H1 (cell line): ENCODE measurements at regions not wholly inside any gene's neighbourhood (a gene's known extent, or its start where the extent isn't known, plus 50 kb on each side); places are given as distances from the start of the nearest gene placed in this dataset.

ENCODE experiments used
- CTCF ChIA-PET: fragments of 300-600 bp; sonication (Branson Sonifier 250); formaldehyde crosslinking; loops from one replicate; lab custom pipeline; 2021; ENCODE audit not compliant: partially characterized antibody; lab: Charles Lee
- POLR2A ChIA-PET: fragments of 300-600 bp; sonication (Branson Sonifier 250); formaldehyde crosslinking; loops from one replicate; lab custom pipeline; 2021; ENCODE audit warnings: inconsistent platforms; ENCODE audit not compliant: partially characterized antibody; lab: Charles Lee
- DNase-seq, 2 experiments: peaks; one replicate each; pipeline versions ENCODE4 v3.0.0 to v3.0.0-alpha.2; 2010 to 2022; ENCODE audit warnings: low spot score in 2 of 2, low read depth in 1 of 2, mixed read lengths in 1 of 2
- FAIRE-seq: peaks from 2 replicates; lab custom pipeline; 2011; peaks lifted over from hg19 to GRCh38; lab: Jason Lieb, UNC
- H2AFZ ChIP-seq: 2 replicates; pipeline ENCODE4 v1.8.1; 2012; ENCODE audit warnings: low read length, inconsistent platforms
- H2AK5ac ChIP-seq: 2 replicates; pipeline ENCODE4 v1.6.1; 2013; ENCODE audit warnings: low read depth, low read length
- H2BK120ac ChIP-seq: replicated peaks from 2 replicates; pipeline ENCODE3; 2013; ENCODE audit warnings: low read depth, low read length, inconsistent platforms
- H2BK12ac ChIP-seq: 2 replicates; pipeline ENCODE4 v1.6.1; 2013; ENCODE audit warnings: low read depth, low read length
- H2BK15ac ChIP-seq: 2 replicates; pipeline ENCODE4 v1.6.1; 2013; ENCODE audit warnings: low read length
- H2BK20ac ChIP-seq: 2 replicates; pipeline ENCODE4 v1.6.1; 2013; ENCODE audit warnings: low read length
- H2BK5ac ChIP-seq: 2 replicates; pipeline ENCODE4 v1.6.1; 2013; ENCODE audit warnings: low read depth, low read length
- H3K14ac ChIP-seq: 2 replicates; pipeline ENCODE4 v1.6.1; 2013; ENCODE audit warnings: inconsistent platforms; ENCODE audit not compliant: insufficient read length
- H3K18ac ChIP-seq: 2 replicates; pipeline ENCODE4 v1.6.1; 2013; ENCODE audit warnings: low read length; ENCODE audit errors: extremely low read depth
- H3K23ac ChIP-seq: 2 replicates; pipeline ENCODE4 v1.6.1; 2013; ENCODE audit warnings: inconsistent platforms; ENCODE audit not compliant: insufficient read length
- H3K23me2 ChIP-seq: 2 replicates; pipeline ENCODE4 v1.6.1; 2013; ENCODE audit warnings: low read depth, low read length
- H3K27ac ChIP-seq: 2 replicates; pipeline ENCODE4 v1.6.1; 2011; ENCODE audit warnings: low read depth, low read length, inconsistent platforms
- H3K27me3 ChIP-seq, 4 experiments: replicated peaks in 1 of 4; 1 replicate in 1 of 4; 2 replicates in 3 of 4; pipeline versions ENCODE4 v1.6.1 to v1.8.1; 2011 to 2013; ENCODE audit warnings: low read length in 3 of 4, mild to moderate bottlenecking in 3 of 4, inconsistent platforms in 2 of 4, mixed read lengths in 2 of 4, moderate library complexity in 1 of 4; ENCODE audit not compliant: control insufficient read depth in 3 of 4, insufficient read depth in 3 of 4; ENCODE audit errors: extremely low read depth in 1 of 4
- H3K36me3 ChIP-seq, 4 experiments: 2 replicates each; pipeline versions ENCODE4 v1.6.1 to v1.8.1; 2011 to 2013; ENCODE audit warnings: mild to moderate bottlenecking in 4 of 4, low read length in 3 of 4, moderate library complexity in 2 of 4, control low read depth in 1 of 4, inconsistent platforms in 1 of 4; ENCODE audit not compliant: insufficient read depth in 4 of 4, control insufficient read depth in 2 of 4
- H3K4ac ChIP-seq: replicated peaks from 2 replicates; pipeline ENCODE3; 2013; ENCODE audit warnings: low read length, low read depth, mixed read lengths, inconsistent platforms; ENCODE audit not compliant: insufficient read length
- H3K4me1 ChIP-seq, 4 experiments: replicated peaks in 1 of 4; 1 replicate in 1 of 4; 2 replicates in 3 of 4; pipeline versions ENCODE4 v1.6.1 to v1.8.1; 2011 to 2013; ENCODE audit warnings: low read length in 3 of 4, inconsistent platforms in 2 of 4, mixed read lengths in 1 of 4; ENCODE audit not compliant: insufficient read depth in 4 of 4, control insufficient read depth in 3 of 4
- H3K4me2 ChIP-seq, 2 experiments: 2 replicates each; pipeline versions ENCODE4 v1.6.1 to v1.8.1; 2011 to 2013; ENCODE audit warnings: low read depth in 2 of 2, low read length in 2 of 2, control low read depth in 1 of 2, inconsistent platforms in 1 of 2, mild to moderate bottlenecking in 1 of 2; ENCODE audit not compliant: insufficient read depth in 1 of 2
- H3K4me3 ChIP-seq, 4 experiments: fragments of 200-600, 300-600 bp in 1 of 4; sonication (generic), shearing (Covaris generic), sonication (Bioruptor Twin) in 1 of 4; 2 replicates each; pipeline versions ENCODE4 v1.5.1 to v1.8.1; 2011 to 2016; ENCODE audit warnings: low read length in 4 of 4, low read depth in 3 of 4, control low read depth in 2 of 4, inconsistent platforms in 2 of 4, mild to moderate bottlenecking in 2 of 4, mixed read lengths in 1 of 4, moderate library complexity in 1 of 4; ENCODE audit not compliant: insufficient read depth in 2 of 4; ENCODE audit errors: extremely low read depth in 1 of 4
- H3K56ac ChIP-seq: replicated peaks from 2 replicates; pipeline ENCODE3; 2013; ENCODE audit warnings: low read depth, mild to moderate bottlenecking, mixed read lengths, low read length, inconsistent platforms; ENCODE audit not compliant: insufficient read length
- H3K79me1 ChIP-seq: 2 replicates; pipeline ENCODE4 v1.6.1; 2013; ENCODE audit warnings: low read depth, low read length, control low read depth
- H3K79me2 ChIP-seq, 2 experiments: 2 replicates each; pipeline versions ENCODE4 v1.6.1 to v1.8.1; 2012 to 2013; ENCODE audit warnings: low read length in 2 of 2, mild to moderate bottlenecking in 2 of 2, inconsistent platforms in 1 of 2; ENCODE audit not compliant: insufficient read depth in 2 of 2, control insufficient read depth in 1 of 2
- H3K9ac ChIP-seq, 4 experiments: replicated peaks in 1 of 4; 1 replicate in 1 of 4; 2 replicates in 3 of 4; pipeline versions ENCODE4 v1.6.1 to v1.8.1; 2011 to 2013; ENCODE audit warnings: low read depth in 3 of 4, low read length in 3 of 4, control low read depth in 2 of 4, mild to moderate bottlenecking in 2 of 4, moderate library complexity in 2 of 4, inconsistent platforms in 1 of 4; ENCODE audit errors: extremely low read depth in 1 of 4
- H3K9me3 ChIP-seq, 2 experiments: 2 replicates each; pipeline versions ENCODE4 v1.6.1 to v1.8.1; 2012 to 2013; ENCODE audit warnings: mild to moderate bottlenecking in 2 of 2, moderate library complexity in 2 of 2, control low read depth in 1 of 2, inconsistent platforms in 1 of 2, low read depth in 1 of 2, low read length in 1 of 2, mixed read lengths in 1 of 2; ENCODE audit not compliant: insufficient read depth in 2 of 2
- H4K20me1 ChIP-seq, 2 experiments: replicated peaks in 1 of 2; 2 replicates each; pipeline versions ENCODE3 to v1.8.1; 2011 to 2013; ENCODE audit warnings: inconsistent platforms in 2 of 2, low read length in 2 of 2, mild to moderate bottlenecking in 1 of 2; ENCODE audit not compliant: insufficient read depth in 2 of 2, control insufficient read depth in 1 of 2
- H4K5ac ChIP-seq: 2 replicates; pipeline ENCODE4 v1.6.1; 2013; ENCODE audit warnings: low read length, low read depth, mixed read lengths, inconsistent platforms; ENCODE audit not compliant: insufficient read length
- H4K8ac ChIP-seq: 2 replicates; pipeline ENCODE4 v1.8.0; 2013; ENCODE audit warnings: mild to moderate bottlenecking, moderate library complexity, low read length, inconsistent platforms; ENCODE audit not compliant: insufficient read depth; ENCODE audit errors: extremely low read depth
- H4K91ac ChIP-seq: replicated peaks from 2 replicates; pipeline ENCODE3; 2013; ENCODE audit warnings: low read length, mixed read lengths, inconsistent platforms; ENCODE audit not compliant: insufficient read length
- ASH2L ChIP-seq: fragments of 200-600, 300-600 bp; sonication (generic); IDR thresholded peaks from one replicate; pipeline ENCODE4 v1.7.1; 2017; ENCODE audit warnings: low read length
- BACH1 ChIP-seq: IDR thresholded peaks from 2 replicates; pipeline ENCODE4 v1.6.1; 2012; ENCODE audit warnings: low read length, improper control_type of control experiment
- CBX5 ChIP-seq: fragments of 300-800, 300-1000 bp; sonication (generic); IDR thresholded peaks from 2 replicates; pipeline ENCODE4 v1.7.1; 2016; ENCODE audit warnings: antibody characterized with exemption, low read length, low read depth
- CREB1 ChIP-seq: IDR thresholded peaks from 2 replicates; pipeline ENCODE4 v1.6.1; 2012; ENCODE audit warnings: inconsistent platforms
- CTBP2 ChIP-seq: IDR thresholded peaks from 2 replicates; pipeline ENCODE4 v1.7.0; 2011; ENCODE audit warnings: borderline replicate concordance, mild to moderate bottlenecking, moderate library complexity, mixed read lengths, low read length; ENCODE audit not compliant: insufficient read depth, insufficient read length
- EP300 ChIP-seq, 2 experiments: IDR thresholded peaks; 1 replicate in 1 of 2; 2 replicates in 1 of 2; pipeline ENCODE4 v1.6.1; 2011 to 2012; ENCODE audit warnings: low read depth in 2 of 2, low read length in 2 of 2, mild to moderate bottlenecking in 2 of 2, borderline replicate concordance in 1 of 2, inconsistent platforms in 1 of 2, moderate library complexity in 1 of 2
- POU5F1 ChIP-seq: IDR thresholded peaks from 2 replicates; pipeline ENCODE4 v1.6.1; 2011; ENCODE audit warnings: low read depth, mild to moderate bottlenecking, low read length, moderate library complexity
- RFX5 ChIP-seq: IDR thresholded peaks from 2 replicates; pipeline ENCODE4 v1.6.1; 2011; ENCODE audit warnings: low read depth, low read length, improper control_type of control experiment, borderline replicate concordance
- RNF2 ChIP-seq: fragments of 200-900, 300-1000 bp; sonication (generic); IDR thresholded peaks from 2 replicates; pipeline ENCODE4 v1.7.1; 2016; ENCODE audit warnings: borderline replicate concordance, low read depth, mild to moderate bottlenecking, antibody characterized with exemption, low read length; ENCODE audit not compliant: poor library complexity, severe bottlenecking; ENCODE audit errors: missing control alignments
- SIRT6 ChIP-seq: IDR thresholded peaks from one replicate; pipeline ENCODE4 v1.7.1; 2012; ENCODE audit warnings: low read length, inconsistent platforms
- SUZ12 ChIP-seq: fragments of 200-600 bp; sonication (generic); IDR thresholded peaks from 2 replicates; pipeline ENCODE4 v1.6.1; 2012; ENCODE audit warnings: mild to moderate bottlenecking, inconsistent platforms, low read length, moderate library complexity, mixed read lengths
- TBP ChIP-seq: IDR thresholded peaks from 2 replicates; pipeline ENCODE4 v1.6.1; 2011; ENCODE audit warnings: low read depth, low read length, improper control_type of control experiment
- WGBS, 2 experiments: shearing (Covaris generic) in 1 of 2; methylation state at CpG; one replicate each; pipeline versions ENCODE4 v1.1.6 to v1.1.7; 2013 to 2015; ENCODE audit warnings: low lambda C conversion rate in 2 of 2, mixed read lengths in 2 of 2, inconsistent platforms in 1 of 2, low coverage in 1 of 2, missing lambda C conversion rate in 1 of 2; ENCODE audit not compliant: insufficient replicate concordance in 2 of 2, insufficient coverage in 1 of 2, insufficient read length in 1 of 2; ENCODE audit errors: extremely low coverage in 1 of 2, missing lambda C conversion rate in 1 of 2; 5-methylcytosine and 5-hydroxymethylcytosine counted together
- TF ChIP-seq, protein P1 (sequence below): IDR thresholded peaks from 2 replicates; pipeline ENCODE4 v1.6.1; 2011; ENCODE audit warnings: low read depth, mild to moderate bottlenecking, low read length; ENCODE audit not compliant: insufficient read depth

DNA sequence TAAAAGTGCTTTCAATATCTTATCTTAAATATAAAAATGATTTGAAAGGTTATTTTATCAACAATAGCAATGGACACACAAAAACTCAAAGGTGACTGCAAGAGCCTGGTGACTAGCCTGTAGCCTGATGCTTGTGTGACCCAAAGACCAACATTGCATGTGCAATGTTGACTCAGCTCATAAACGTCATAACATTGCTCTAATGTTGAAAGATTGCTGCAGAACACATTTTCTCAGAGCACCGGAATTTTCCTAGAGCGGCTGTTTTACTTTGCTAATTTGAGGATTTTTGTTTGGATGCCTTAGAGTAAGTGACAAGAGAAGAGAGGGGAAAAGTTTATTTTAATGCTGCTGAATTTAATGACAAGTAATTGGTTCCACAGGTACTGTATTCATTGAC lies 107.1 kb downstream of the RAB18 start:
- H4K20me1 ChIP-seq: no peaks in the 10 kb centered on the region
- no peak for FAIRE-seq
- no peak overlapping the region for H2AFZ ChIP-seq
- no peak for DNase-seq
- POLR2A ChIA-PET: no interaction called here
- H3K23ac ChIP-seq: no peak overlapping the region
- no peak overlapping the region for H4K8ac ChIP-seq
- no peak overlapping the region for H3K4me2 ChIP-seq
- no peaks in the 10 kb centered on the region for H3K23me2 ChIP-seq
- no peak overlapping the region for H2BK5ac ChIP-seq
- no peak overlapping the region for H2AK5ac ChIP-seq
- H3K36me3 ChIP-seq: no peaks in the 10 kb centered on the region
- no peak overlapping the region for H2BK120ac ChIP-seq
- H3K18ac ChIP-seq: no peak overlapping the region
- H4K5ac ChIP-seq: no peak overlapping the region
- no peak overlapping the region for H3K56ac ChIP-seq
- H3K27me3 ChIP-seq: no peaks in the 10 kb centered on the region
- no peak overlapping the region for H3K14ac ChIP-seq
- no peak overlapping the region for H2BK12ac ChIP-seq
- H3K9ac ChIP-seq: no peak overlapping the region
- H3K27ac ChIP-seq: no peak overlapping the region
- H3K9me3 ChIP-seq: no peaks in the 10 kb centered on the region
- CTCF ChIA-PET: interaction anchor here (1.6 kb wide), 1 partner anchor 19 kb away, joined by 4 read pairs; no protein-coding TSS in a partner anchor
- peaks cover 0 to 9% (median 1%) of the 10 kb centered on the region in 4 experiments; a peak in 2 of 7 replicates for H3K4me1 ChIP-seq
- H3K79me1 ChIP-seq: no peaks in the 10 kb centered on the region
- WGBS, 2 experiments: 79% methylated on average over 3 of the region's 3 CpGs; no CpG with 5 or more reads in 1 of the 2 experiments
- no peaks in the 10 kb centered on the region for H3K79me2 ChIP-seq
- no peak overlapping the region for H4K91ac ChIP-seq
- TF ChIP-seq CBX5: no peak
- no peak for TF ChIP-seq ASH2L
- TF ChIP-seq EP300 (IDR thresholded peaks at IDR 0.05; ENCODE audit: borderline replicate concordance in 1 of 2, low read depth in 2 of 2, low read length in 2 of 2): no peak
- no peak for TF ChIP-seq RFX5
- TF ChIP-seq BACH1: no peak
- no peak for TF ChIP-seq TBP
- no peak for TF ChIP-seq POU5F1
- TF ChIP-seq SUZ12: no peak
- no peak for TF ChIP-seq CTBP2
- TF ChIP-seq RNF2: no peak
- no peak for TF ChIP-seq CREB1
- TF ChIP-seq, protein P1, sequence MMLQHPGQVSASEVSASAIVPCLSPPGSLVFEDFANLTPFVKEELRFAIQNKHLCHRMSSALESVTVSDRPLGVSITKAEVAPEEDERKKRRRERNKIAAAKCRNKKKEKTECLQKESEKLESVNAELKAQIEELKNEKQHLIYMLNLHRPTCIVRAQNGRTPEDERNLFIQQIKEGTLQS: no peak
- TF ChIP-seq SIRT6: no peak
- no peak overlapping the region for H2BK20ac ChIP-seq
- H3K4ac ChIP-seq: no peak overlapping the region
- no peak overlapping the region for H3K4me3 ChIP-seq
- no peak overlapping the region for H2BK15ac ChIP-seq
